H1 (cell line): ENCODE measurements at regions not wholly inside any gene's neighbourhood (a gene's known extent, or its start where the extent isn't known, plus 50 kb on each side); places are given as distances from the start of the nearest gene placed in this dataset.

Experiments
- CTCF ChIA-PET: fragments of 300-600 bp; sonication (Branson Sonifier 250); formaldehyde crosslinking; loops from one replicate; lab custom pipeline; 2021; ENCODE audit not compliant: partially characterized antibody; lab: Charles Lee
- POLR2A ChIA-PET: fragments of 300-600 bp; sonication (Branson Sonifier 250); formaldehyde crosslinking; loops from one replicate; lab custom pipeline; 2021; ENCODE audit warnings: inconsistent platforms; ENCODE audit not compliant: partially characterized antibody; lab: Charles Lee
- DNase-seq, 2 experiments: peaks; one replicate each; pipeline versions ENCODE4 v3.0.0 to v3.0.0-alpha.2; 2010 to 2022; ENCODE audit warnings: low spot score in 2 of 2, low read depth in 1 of 2, mixed read lengths in 1 of 2
- FAIRE-seq: peaks from 2 replicates; lab custom pipeline; 2011; peaks lifted over from hg19 to GRCh38; lab: Jason Lieb, UNC
- H2AFZ ChIP-seq: 2 replicates; pipeline ENCODE4 v1.8.1; 2012; ENCODE audit warnings: low read length, inconsistent platforms
- H2AK5ac ChIP-seq: 2 replicates; pipeline ENCODE4 v1.6.1; 2013; ENCODE audit warnings: low read depth, low read length
- H2BK120ac ChIP-seq: replicated peaks from 2 replicates; pipeline ENCODE3; 2013; ENCODE audit warnings: low read depth, low read length, inconsistent platforms
- H2BK12ac ChIP-seq: 2 replicates; pipeline ENCODE4 v1.6.1; 2013; ENCODE audit warnings: low read depth, low read length
- H2BK15ac ChIP-seq: 2 replicates; pipeline ENCODE4 v1.6.1; 2013; ENCODE audit warnings: low read length
- H2BK20ac ChIP-seq: 2 replicates; pipeline ENCODE4 v1.6.1; 2013; ENCODE audit warnings: low read length
- H2BK5ac ChIP-seq: 2 replicates; pipeline ENCODE4 v1.6.1; 2013; ENCODE audit warnings: low read depth, low read length
- H3K14ac ChIP-seq: 2 replicates; pipeline ENCODE4 v1.6.1; 2013; ENCODE audit warnings: inconsistent platforms; ENCODE audit not compliant: insufficient read length
- H3K18ac ChIP-seq: 2 replicates; pipeline ENCODE4 v1.6.1; 2013; ENCODE audit warnings: low read length; ENCODE audit errors: extremely low read depth
- H3K23ac ChIP-seq: 2 replicates; pipeline ENCODE4 v1.6.1; 2013; ENCODE audit warnings: inconsistent platforms; ENCODE audit not compliant: insufficient read length
- H3K23me2 ChIP-seq: 2 replicates; pipeline ENCODE4 v1.6.1; 2013; ENCODE audit warnings: low read depth, low read length
- H3K27ac ChIP-seq: 2 replicates; pipeline ENCODE4 v1.6.1; 2011; ENCODE audit warnings: low read depth, low read length, inconsistent platforms
- H3K27me3 ChIP-seq, 4 experiments: replicated peaks in 1 of 4; 1 replicate in 1 of 4; 2 replicates in 3 of 4; pipeline versions ENCODE4 v1.6.1 to v1.8.1; 2011 to 2013; ENCODE audit warnings: low read length in 3 of 4, mild to moderate bottlenecking in 3 of 4, inconsistent platforms in 2 of 4, mixed read lengths in 2 of 4, moderate library complexity in 1 of 4; ENCODE audit not compliant: control insufficient read depth in 3 of 4, insufficient read depth in 3 of 4; ENCODE audit errors: extremely low read depth in 1 of 4
- H3K36me3 ChIP-seq, 4 experiments: 2 replicates each; pipeline versions ENCODE4 v1.6.1 to v1.8.1; 2011 to 2013; ENCODE audit warnings: mild to moderate bottlenecking in 4 of 4, low read length in 3 of 4, moderate library complexity in 2 of 4, control low read depth in 1 of 4, inconsistent platforms in 1 of 4; ENCODE audit not compliant: insufficient read depth in 4 of 4, control insufficient read depth in 2 of 4
- H3K4ac ChIP-seq: replicated peaks from 2 replicates; pipeline ENCODE3; 2013; ENCODE audit warnings: low read length, low read depth, mixed read lengths, inconsistent platforms; ENCODE audit not compliant: insufficient read length
- H3K4me1 ChIP-seq, 4 experiments: replicated peaks in 1 of 4; 1 replicate in 1 of 4; 2 replicates in 3 of 4; pipeline versions ENCODE4 v1.6.1 to v1.8.1; 2011 to 2013; ENCODE audit warnings: low read length in 3 of 4, inconsistent platforms in 2 of 4, mixed read lengths in 1 of 4; ENCODE audit not compliant: insufficient read depth in 4 of 4, control insufficient read depth in 3 of 4
- H3K4me2 ChIP-seq, 2 experiments: 2 replicates each; pipeline versions ENCODE4 v1.6.1 to v1.8.1; 2011 to 2013; ENCODE audit warnings: low read depth in 2 of 2, low read length in 2 of 2, control low read depth in 1 of 2, inconsistent platforms in 1 of 2, mild to moderate bottlenecking in 1 of 2; ENCODE audit not compliant: insufficient read depth in 1 of 2
- H3K4me3 ChIP-seq, 4 experiments: fragments of 200-600, 300-600 bp in 1 of 4; sonication (generic), shearing (Covaris generic), sonication (Bioruptor Twin) in 1 of 4; 2 replicates each; pipeline versions ENCODE4 v1.5.1 to v1.8.1; 2011 to 2016; ENCODE audit warnings: low read length in 4 of 4, low read depth in 3 of 4, control low read depth in 2 of 4, inconsistent platforms in 2 of 4, mild to moderate bottlenecking in 2 of 4, mixed read lengths in 1 of 4, moderate library complexity in 1 of 4; ENCODE audit not compliant: insufficient read depth in 2 of 4; ENCODE audit errors: extremely low read depth in 1 of 4
- H3K56ac ChIP-seq: replicated peaks from 2 replicates; pipeline ENCODE3; 2013; ENCODE audit warnings: low read depth, mild to moderate bottlenecking, mixed read lengths, low read length, inconsistent platforms; ENCODE audit not compliant: insufficient read length
- H3K79me1 ChIP-seq: 2 replicates; pipeline ENCODE4 v1.6.1; 2013; ENCODE audit warnings: low read depth, low read length, control low read depth
- H3K79me2 ChIP-seq, 2 experiments: 2 replicates each; pipeline versions ENCODE4 v1.6.1 to v1.8.1; 2012 to 2013; ENCODE audit warnings: low read length in 2 of 2, mild to moderate bottlenecking in 2 of 2, inconsistent platforms in 1 of 2; ENCODE audit not compliant: insufficient read depth in 2 of 2, control insufficient read depth in 1 of 2
- H3K9ac ChIP-seq, 4 experiments: replicated peaks in 1 of 4; 1 replicate in 1 of 4; 2 replicates in 3 of 4; pipeline versions ENCODE4 v1.6.1 to v1.8.1; 2011 to 2013; ENCODE audit warnings: low read depth in 3 of 4, low read length in 3 of 4, control low read depth in 2 of 4, mild to moderate bottlenecking in 2 of 4, moderate library complexity in 2 of 4, inconsistent platforms in 1 of 4; ENCODE audit errors: extremely low read depth in 1 of 4
- H3K9me3 ChIP-seq, 2 experiments: 2 replicates each; pipeline versions ENCODE4 v1.6.1 to v1.8.1; 2012 to 2013; ENCODE audit warnings: mild to moderate bottlenecking in 2 of 2, moderate library complexity in 2 of 2, control low read depth in 1 of 2, inconsistent platforms in 1 of 2, low read depth in 1 of 2, low read length in 1 of 2, mixed read lengths in 1 of 2; ENCODE audit not compliant: insufficient read depth in 2 of 2
- H4K20me1 ChIP-seq, 2 experiments: replicated peaks in 1 of 2; 2 replicates each; pipeline versions ENCODE3 to v1.8.1; 2011 to 2013; ENCODE audit warnings: inconsistent platforms in 2 of 2, low read length in 2 of 2, mild to moderate bottlenecking in 1 of 2; ENCODE audit not compliant: insufficient read depth in 2 of 2, control insufficient read depth in 1 of 2
- H4K5ac ChIP-seq: 2 replicates; pipeline ENCODE4 v1.6.1; 2013; ENCODE audit warnings: low read length, low read depth, mixed read lengths, inconsistent platforms; ENCODE audit not compliant: insufficient read length
- H4K8ac ChIP-seq: 2 replicates; pipeline ENCODE4 v1.8.0; 2013; ENCODE audit warnings: mild to moderate bottlenecking, moderate library complexity, low read length, inconsistent platforms; ENCODE audit not compliant: insufficient read depth; ENCODE audit errors: extremely low read depth
- H4K91ac ChIP-seq: replicated peaks from 2 replicates; pipeline ENCODE3; 2013; ENCODE audit warnings: low read length, mixed read lengths, inconsistent platforms; ENCODE audit not compliant: insufficient read length
- BACH1 ChIP-seq: IDR thresholded peaks from 2 replicates; pipeline ENCODE4 v1.6.1; 2012; ENCODE audit warnings: low read length, improper control_type of control experiment
- BCL11A ChIP-seq, 2 experiments: IDR thresholded peaks; one replicate each; pipeline ENCODE4 v1.6.1; 2011; ENCODE audit warnings: low read depth in 2 of 2, low read length in 2 of 2, mild to moderate bottlenecking in 2 of 2
- CREB1 ChIP-seq: IDR thresholded peaks from 2 replicates; pipeline ENCODE4 v1.6.1; 2012; ENCODE audit warnings: inconsistent platforms
- CTBP2 ChIP-seq: IDR thresholded peaks from 2 replicates; pipeline ENCODE4 v1.7.0; 2011; ENCODE audit warnings: borderline replicate concordance, mild to moderate bottlenecking, moderate library complexity, mixed read lengths, low read length; ENCODE audit not compliant: insufficient read depth, insufficient read length
- E2F6 ChIP-seq: IDR thresholded peaks from 2 replicates; pipeline ENCODE4 v1.6.1; 2012; ENCODE audit warnings: inconsistent platforms
- HDAC2 ChIP-seq, 2 experiments: fragments of 300-600 bp in 1 of 2; sonication (generic) in 1 of 2; IDR thresholded peaks; 2 replicates each; pipeline ENCODE4 v1.6.1; 2011 to 2012; ENCODE audit warnings: low read depth in 2 of 2, low read length in 2 of 2, mild to moderate bottlenecking in 2 of 2, moderate library complexity in 2 of 2, borderline replicate concordance in 1 of 2, inconsistent platforms in 1 of 2
- KDM1A ChIP-seq: fragments of 200-600, 300-600 bp; sonication (generic); IDR thresholded peaks from 2 replicates; pipeline ENCODE4 v1.7.1; 2016; ENCODE audit warnings: mild to moderate bottlenecking, low read length, borderline replicate concordance
- POLR2AphosphoS5 ChIP-seq: IDR thresholded peaks from 2 replicates; pipeline ENCODE4 v1.6.1; 2011; ENCODE audit warnings: low read depth, low read length
- RFX5 ChIP-seq: IDR thresholded peaks from 2 replicates; pipeline ENCODE4 v1.6.1; 2011; ENCODE audit warnings: low read depth, low read length, improper control_type of control experiment, borderline replicate concordance
- SIX5 ChIP-seq: IDR thresholded peaks from 2 replicates; pipeline ENCODE4 v1.6.1; 2011; ENCODE audit warnings: mild to moderate bottlenecking, low read depth, low read length
- SP2 ChIP-seq: IDR thresholded peaks from 2 replicates; pipeline ENCODE4 v1.6.1; 2012; ENCODE audit warnings: mild to moderate bottlenecking, low read length, inconsistent platforms
- SP4 ChIP-seq: IDR thresholded peaks from 2 replicates; pipeline ENCODE4 v1.6.1; 2012; ENCODE audit warnings: low read length, inconsistent platforms
- TBP ChIP-seq: IDR thresholded peaks from 2 replicates; pipeline ENCODE4 v1.6.1; 2011; ENCODE audit warnings: low read depth, low read length, improper control_type of control experiment
- TEAD4 ChIP-seq: IDR thresholded peaks from 2 replicates; pipeline ENCODE4 v1.6.1; 2012; ENCODE audit warnings: low read depth, low read length, inconsistent platforms, mixed read lengths
- WGBS, 2 experiments: shearing (Covaris generic) in 1 of 2; methylation state at CpG; one replicate each; pipeline versions ENCODE4 v1.1.6 to v1.1.7; 2013 to 2015; ENCODE audit warnings: low lambda C conversion rate in 2 of 2, mixed read lengths in 2 of 2, inconsistent platforms in 1 of 2, low coverage in 1 of 2, missing lambda C conversion rate in 1 of 2; ENCODE audit not compliant: insufficient replicate concordance in 2 of 2, insufficient coverage in 1 of 2, insufficient read length in 1 of 2; ENCODE audit errors: extremely low coverage in 1 of 2, missing lambda C conversion rate in 1 of 2; 5-methylcytosine and 5-hydroxymethylcytosine counted together

GRCh38 chr11:93054881-93055280 lies 85.4 kb downstream of the MTNR1B start:
- DNase-seq: no peak
- Histone ChIP-seq H4K8ac (no peak overlapping the region), H3K27ac (no peak overlapping the region), H4K91ac (no peak overlapping the region), H3K18ac (no peak overlapping the region), H4K20me1 (no peaks in the 10 kb centered on the region), H3K14ac (no peak overlapping the region), H3K23me2 (no peaks in the 10 kb centered on the region), H2BK5ac (no peak overlapping the region), H3K4ac (no peak overlapping the region), H3K56ac (no peak overlapping the region), H3K27me3 (no peaks in the 10 kb centered on the region), H2BK15ac (no peak overlapping the region), H3K36me3 (no peaks in the 10 kb centered on the region), H3K79me1 (no peaks in the 10 kb centered on the region), H2AFZ (no peak overlapping the region), H3K4me3 (no peak overlapping the region), H3K9ac (no peak overlapping the region), H3K9me3 (no peaks in the 10 kb centered on the region), H3K79me2 (no peaks in the 10 kb centered on the region), H4K5ac (no peak overlapping the region), H2BK120ac (no peak overlapping the region), H2AK5ac (no peak overlapping the region), H2BK12ac (no peak overlapping the region), H3K4me2 (no peak overlapping the region), H3K4me1 (no peaks in the 10 kb centered on the region), H2BK20ac (no peak overlapping the region), H3K23ac (no peak overlapping the region)
- FAIRE-seq: no peak
- POLR2A ChIA-PET: interaction anchor here (1.2 to 1.3 kb wide), 2 partner anchors 10 to 62 kb away, joined by 3 read pairs; no protein-coding TSS in a partner anchor
- 93% methylated on average over 2 of the region's 2 CpGs; no CpG with 5 or more reads in 1 of the 2 experiments for WGBS, 2 experiments
- CTCF ChIA-PET: interaction anchor here (0.7 to 2.3 kb wide), 4 partner anchors 10 to 102 kb away, joined by 3 to 11 read pairs (median 4); no protein-coding TSS in a partner anchor
- TF ChIP-seq HDAC2 (IDR thresholded peaks at IDR 0.05; ENCODE audit: borderline replicate concordance in 1 of 2, low read depth in 2 of 2, low read length in 2 of 2) (no peak), RFX5 (no peak), SP4 (no peak), E2F6 (no peak), CREB1 (no peak), BACH1 (no peak), SP2 (no peak), CTBP2 (no peak), TBP (no peak), SIX5 (no peak), BCL11A (IDR thresholded peaks at IDR 0.05; ENCODE audit: low read depth in 2 of 2, low read length in 2 of 2) (no peak), POLR2AphosphoS5 (no peak), KDM1A (no peak), TEAD4 (no peak)
